ENCODE measurements at regions not wholly inside any gene's neighbourhood (a gene's known extent, or its start where the extent isn't known, plus 50 kb on each side); places are given as distances from the start of the nearest gene placed in this dataset.

GRCh38 chr11:130816546-130817329 is 99.5 kb downstream of the SNX19 start:
- no peak overlapping the region for H3K4me3 Mint-ChIP-seq
- H3K4me1 Mint-ChIP-seq: no peaks in the 10 kb centered on the region
- H3K36me3 Mint-ChIP-seq: no peaks in the 10 kb centered on the region
- no peak for DNase-seq
- no peak overlapping the region for H3K27ac Mint-ChIP-seq
- no peaks in the 10 kb centered on the region for H3K9me3 Mint-ChIP-seq
- peaks cover 14% of the 10 kb centered on the region for H3K27me3 Mint-ChIP-seq
- CTCF ChIA-PET: no interaction called here

GRCh38 chr11:130817330-130817944 is 98.8 kb downstream of the SNX19 start:
- H3K27me3 Mint-ChIP-seq: peaks cover 12% of the 10 kb centered on the region
- no peak for DNase-seq

GRCh38 chr11:130819625-130820024 is 96.7 kb downstream of the SNX19 start:
- no peak for DNase-seq
- CTCF ChIA-PET: no interaction called here
- Mint-ChIP-seq H3K27me3 (peaks cover 10% of the 10 kb centered on the region), H3K36me3 (no peaks in the 10 kb centered on the region), H3K4me1 (no peaks in the 10 kb centered on the region), H3K27ac (no peak overlapping the region), H3K4me3 (no peak overlapping the region), H3K9me3 (no peaks in the 10 kb centered on the region)

More at GRCh38 chr11:130817330-130817944, 98.8 kb downstream of the SNX19 start:
- H3K4me1 Mint-ChIP-seq: no peaks in the 10 kb centered on the region
- H3K27ac Mint-ChIP-seq: no peak overlapping the region
- CTCF ChIA-PET: no interaction called here
- H3K4me3 Mint-ChIP-seq: no peak overlapping the region
- H3K36me3 Mint-ChIP-seq: no peaks in the 10 kb centered on the region
- H3K9me3 Mint-ChIP-seq: no peaks in the 10 kb centered on the region

All from activated naive CD4-positive, alpha-beta T cell treated with anti-CD3 and anti-CD28 coated beads, Interleukin-2, amount 10 ng/mL, durations not matched to agents 7 days and 5 days (primary cell).